B cell (primary cell): ENCODE measurements at regions not wholly inside any gene's neighbourhood (a gene's known extent, or its start where the extent isn't known, plus 50 kb on each side); places are given as distances from the start of the nearest gene placed in this dataset.
A peak's percentile ranks its signal among the peaks of the same experiment; 100 is the strongest.

Source experiments
- ATAC-seq: fragments of 200-7000 bp; cut with Tn5 transposase; one replicate; pipeline ENCODE4 v1.10.0; 2021; ENCODE audit warnings: low read depth, mild to moderate bottlenecking, moderate number of reproducible peaks, moderate library complexity
- CTCF ChIA-PET: fragments of 350-600 bp; sonication (Branson Sonifier 250); formaldehyde crosslinking; loops from one replicate; lab custom pipeline; 2021; ENCODE audit warnings: antibody characterized with exemption, inconsistent platforms; lab: Charles Lee
- POLR2A ChIA-PET: fragments of 350-600 bp; sonication (Branson Sonifier 250); formaldehyde crosslinking; loops from one replicate; lab custom pipeline; 2021; ENCODE audit warnings: antibody characterized with exemption; lab: Charles Lee
- DNase-seq: peaks from one replicate; pipeline ENCODE4 v3.0.0; 2013
- H2AFZ ChIP-seq: 2 replicates; pipeline ENCODE4 v1.6.1; 2012; ENCODE audit warnings: mild to moderate bottlenecking, low read depth, low read length; ENCODE audit not compliant: insufficient read depth, poor library complexity, severe bottlenecking
- H3K27ac ChIP-seq, 2 donors: 1 replicate in 1 of 2; 2 replicates in 1 of 2; pipeline ENCODE4 v1.5.1; 2012 to 2013; ENCODE audit warnings: low read length in 2 of 2, mild to moderate bottlenecking in 2 of 2, moderate library complexity in 1 of 2
- H3K27me3 ChIP-seq, 4 experiments: fragments of 200-600 bp in 1 of 4; sonication (generic) in 1 of 4; replicated peaks in 1 of 4; 1 replicate in 2 of 4; 2 replicates in 2 of 4; pipeline versions ENCODE4 v1.6.1 to v1.7.0; 2013 to 2016; ENCODE audit warnings: low read length in 3 of 4, mild to moderate bottlenecking in 2 of 4, mixed read lengths in 1 of 4, moderate library complexity in 1 of 4; ENCODE audit not compliant: insufficient read depth in 4 of 4, control insufficient read depth in 3 of 4; ENCODE audit errors: control extremely low read depth in 1 of 4
- H3K36me3 ChIP-seq, 2 experiments: replicated peaks in 1 of 2; 1 replicate in 1 of 2; 2 replicates in 1 of 2; pipeline versions ENCODE4 v1.6.1 to v1.7.1; 2013; ENCODE audit warnings: low read length in 1 of 2; ENCODE audit not compliant: insufficient read depth in 2 of 2, control insufficient read depth in 1 of 2; ENCODE audit errors: control extremely low read depth in 1 of 2, extremely low read depth in 1 of 2
- H3K4me1 ChIP-seq, 2 donors: fragments of 200-600 bp in 1 of 2; sonication (generic) in 1 of 2; 1 replicate in 1 of 2; 2 replicates in 1 of 2; pipeline versions ENCODE4 v1.5.1 to v1.6.1; 2013 to 2017; ENCODE audit warnings: low read length in 2 of 2; ENCODE audit not compliant: control insufficient read depth in 2 of 2, insufficient read depth in 2 of 2
- H3K4me2 ChIP-seq: replicated peaks from 2 replicates; pipeline ENCODE3; 2012; ENCODE audit warnings: mild to moderate bottlenecking, low read depth, low read length; ENCODE audit not compliant: poor library complexity, severe bottlenecking
- H3K4me3 ChIP-seq, 5 experiments: fragments of 200-600 bp in 1 of 5; sonication (generic) in 1 of 5; 1 replicate in 3 of 5; 2 replicates in 2 of 5; pipeline versions ENCODE4 v1.5.1 to v1.7.0; 2011 to 2016; ENCODE audit warnings: low read length in 4 of 5, mild to moderate bottlenecking in 4 of 5, low read depth in 2 of 5, control low read depth in 1 of 5, moderate library complexity in 1 of 5; ENCODE audit not compliant: insufficient read depth in 1 of 5; ENCODE audit errors: control extremely low read depth in 1 of 5, extremely low read depth in 1 of 5
- H3K79me2 ChIP-seq: fragments of 200-600 bp; sonication (generic); one replicate; pipeline ENCODE4 v1.6.0; 2016; ENCODE audit warnings: low read length; ENCODE audit not compliant: control insufficient read depth, insufficient read depth
- H3K9ac ChIP-seq: fragments of 200-600 bp; sonication (generic); 2 replicates; pipeline ENCODE4 v1.6.1; 2017; ENCODE audit warnings: mild to moderate bottlenecking, low read length, moderate library complexity
- H3K9me3 ChIP-seq, 3 donors: one replicate each; pipeline versions ENCODE4 v1.6.1 to v1.7.1; 2013; ENCODE audit warnings: low read length in 2 of 3; ENCODE audit not compliant: control insufficient read depth in 2 of 3, insufficient read depth in 1 of 3; ENCODE audit errors: control extremely low read depth in 1 of 3
- H4K20me1 ChIP-seq: 2 replicates; pipeline ENCODE4 v1.6.0; 2012; ENCODE audit warnings: mild to moderate bottlenecking, low read length; ENCODE audit not compliant: insufficient read depth, control insufficient read depth, poor library complexity, severe bottlenecking
- H3K27ac Mint-ChIP-seq: one replicate; pipeline ENCODE4 v1.8.0; 2021; ENCODE audit warnings: mixed read lengths
- H3K27me3 Mint-ChIP-seq: one replicate; pipeline ENCODE4 v1.8.0; 2021; ENCODE audit warnings: mixed read lengths
- H3K4me1 Mint-ChIP-seq: one replicate; pipeline ENCODE4 v1.8.0; 2021; ENCODE audit warnings: mixed read lengths
- H3K4me3 Mint-ChIP-seq: one replicate; pipeline ENCODE4 v1.8.0; 2021; ENCODE audit warnings: mixed read lengths
- H3K9me3 Mint-ChIP-seq: one replicate; pipeline ENCODE4 v1.8.0; 2022; ENCODE audit warnings: mixed read lengths; ENCODE audit not compliant: insufficient read depth
- EZH2 ChIP-seq: IDR thresholded peaks from 2 replicates; pipeline ENCODE4 v1.6.1; 2012; ENCODE audit warnings: borderline replicate concordance, low read depth, mild to moderate bottlenecking, moderate library complexity, low read length; ENCODE audit not compliant: insufficient read depth, poor library complexity, severe bottlenecking
- WGBS: methylation state at CpG from one replicate; pipeline ENCODE4 v1.1.5; 2013; ENCODE audit warnings: missing lambda C conversion rate; ENCODE audit not compliant: insufficient coverage; 5-methylcytosine and 5-hydroxymethylcytosine counted together
- intact Hi-C: fragments of 100-400 bp; cut with micrococcal nuclease; formaldehyde crosslinking; loops from one replicate; pipeline ENCODE4 v1.10.0; 2022
- TF ChIP-seq, protein P1 (sequence below): fragments of 200-600 bp; IDR thresholded peaks from one replicate; pipeline ENCODE4 v1.8.0; 2022; ENCODE audit warnings: antibody characterized with exemption, mild to moderate bottlenecking

DNA sequence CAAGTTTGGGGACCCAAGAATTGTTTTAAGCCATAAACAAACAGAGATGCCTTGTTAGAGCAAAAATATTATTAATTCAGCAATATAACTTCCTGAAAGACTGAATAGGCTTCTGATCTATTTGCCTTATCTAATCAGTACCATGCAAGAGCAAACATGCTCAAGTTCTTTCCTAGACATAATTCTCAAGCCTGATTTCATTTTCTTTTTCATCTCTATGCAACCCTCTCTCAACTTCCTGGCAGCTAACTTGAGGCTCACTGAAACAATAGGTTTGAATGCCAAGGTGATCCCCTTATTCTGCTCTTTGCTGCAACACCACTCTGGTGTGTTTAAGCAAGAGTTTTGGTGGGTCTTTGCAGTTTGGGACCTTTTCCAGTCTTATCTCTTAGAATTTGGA is 230.9 kb upstream of the CD96 start:
- no peak for TF ChIP-seq EZH2
- TF ChIP-seq, protein P1, sequence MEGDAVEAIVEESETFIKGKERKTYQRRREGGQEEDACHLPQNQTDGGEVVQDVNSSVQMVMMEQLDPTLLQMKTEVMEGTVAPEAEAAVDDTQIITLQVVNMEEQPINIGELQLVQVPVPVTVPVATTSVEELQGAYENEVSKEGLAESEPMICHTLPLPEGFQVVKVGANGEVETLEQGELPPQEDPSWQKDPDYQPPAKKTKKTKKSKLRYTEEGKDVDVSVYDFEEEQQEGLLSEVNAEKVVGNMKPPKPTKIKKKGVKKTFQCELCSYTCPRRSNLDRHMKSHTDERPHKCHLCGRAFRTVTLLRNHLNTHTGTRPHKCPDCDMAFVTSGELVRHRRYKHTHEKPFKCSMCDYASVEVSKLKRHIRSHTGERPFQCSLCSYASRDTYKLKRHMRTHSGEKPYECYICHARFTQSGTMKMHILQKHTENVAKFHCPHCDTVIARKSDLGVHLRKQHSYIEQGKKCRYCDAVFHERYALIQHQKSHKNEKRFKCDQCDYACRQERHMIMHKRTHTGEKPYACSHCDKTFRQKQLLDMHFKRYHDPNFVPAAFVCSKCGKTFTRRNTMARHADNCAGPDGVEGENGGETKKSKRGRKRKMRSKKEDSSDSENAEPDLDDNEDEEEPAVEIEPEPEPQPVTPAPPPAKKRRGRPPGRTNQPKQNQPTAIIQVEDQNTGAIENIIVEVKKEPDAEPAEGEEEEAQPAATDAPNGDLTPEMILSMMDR, result no peak
- no peaks in the 10 kb centered on the region for H3K27me3 Mint-ChIP-seq
- no peak overlapping the region for H2AFZ ChIP-seq
- no peaks in the 10 kb centered on the region for H3K36me3 ChIP-seq
- DNase-seq (peak; percentile 12), ATAC-seq (no peak)
- no peak overlapping the region for H3K27ac Mint-ChIP-seq
- H3K4me1 Mint-ChIP-seq, result peaks cover 14% of the 10 kb centered on the region
- H3K79me2 ChIP-seq, result no peaks in the 10 kb centered on the region
- H3K4me2 ChIP-seq, result no peak overlapping the region
- no peak overlapping the region for H3K4me3 Mint-ChIP-seq
- peaks cover 0 to 2% (median 0%) of the 10 kb centered on the region in 4 experiments for H3K27me3 ChIP-seq
- H3K4me1 ChIP-seq, result peaks cover 0 to 20% of the 10 kb centered on the region in 2 donors
- no peak overlapping the region for H3K9ac ChIP-seq
- H3K4me3 ChIP-seq, result no peak overlapping the region
- no peak overlapping the region for H3K27ac ChIP-seq
- ChIA-PET CTCF (no interaction called here), POLR2A (no interaction called here)
- intact Hi-C loops, result no loop called here
- H3K9me3 ChIP-seq, result no peaks in the 10 kb centered on the region
- H3K9me3 Mint-ChIP-seq, result no peaks in the 10 kb centered on the region
- H4K20me1 ChIP-seq, result no peaks in the 10 kb centered on the region

DNA sequence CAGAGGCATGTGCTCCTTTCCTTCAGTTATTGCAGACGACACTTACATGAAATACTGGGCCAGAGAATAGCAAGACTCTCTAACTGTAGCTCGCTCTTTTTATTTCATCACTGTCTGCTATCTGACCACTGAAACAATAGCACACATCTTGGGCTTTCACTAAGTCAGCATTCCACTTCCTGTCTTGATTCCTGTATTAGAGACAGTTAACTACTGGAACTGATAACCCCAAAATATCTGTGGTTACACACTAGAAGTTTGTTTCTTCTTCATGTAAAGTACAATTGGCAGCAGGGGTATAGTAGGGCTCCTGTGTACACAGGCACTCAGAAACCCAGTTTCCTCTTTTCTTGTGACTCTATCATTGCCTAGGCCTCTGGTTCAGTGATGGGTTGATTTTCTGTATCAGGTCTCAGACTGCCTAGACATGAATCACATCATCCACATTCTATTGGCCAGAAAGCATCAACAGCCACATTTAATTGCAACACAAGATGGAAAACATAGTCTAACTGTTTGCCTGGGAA is 230.2 kb upstream of the CD96 start:
- intact Hi-C loops, result no loop called here
- 31% methylated on average over 1 of the region's 2 CpGs for WGBS
- H4K20me1 ChIP-seq, result no peaks in the 10 kb centered on the region
- Mint-ChIP-seq H3K9me3 (no peaks in the 10 kb centered on the region), H3K27me3 (no peaks in the 10 kb centered on the region), H3K4me1 (peaks cover 14% of the 10 kb centered on the region), H3K4me3 (no peak overlapping the region), H3K27ac (peak overlapping the region; percentile 11)
- no peaks in the 10 kb centered on the region for H3K79me2 ChIP-seq
- no peak overlapping the region for H2AFZ ChIP-seq
- TF ChIP-seq, protein P1, result no peak
- TF ChIP-seq EZH2, result no peak
- peak; percentile 28 for ATAC-seq
- no peak overlapping the region for H3K9ac ChIP-seq
- H3K36me3 ChIP-seq, result no peaks in the 10 kb centered on the region
- peak; percentile 25 for DNase-seq
- no peak overlapping the region for H3K27ac ChIP-seq
- H3K27me3 ChIP-seq, result peaks cover 0 to 4% (median 0%) of the 10 kb centered on the region in 4 experiments
- no peak overlapping the region for H3K4me3 ChIP-seq
- peaks cover 0 to 20% of the 10 kb centered on the region in 2 donors for H3K4me1 ChIP-seq
- POLR2A ChIA-PET, result no interaction called here
- CTCF ChIA-PET, result no interaction called here
- no peaks in the 10 kb centered on the region for H3K9me3 ChIP-seq
- H3K4me2 ChIP-seq, result no peak overlapping the region
